WI38 (cell line): ENCODE measurements at regions not wholly inside any gene's neighbourhood (a gene's known extent, or its start where the extent isn't known, plus 50 kb on each side); places are given as distances from the start of the nearest gene placed in this dataset.
A peak's percentile ranks its signal among the peaks of the same experiment; 100 is the strongest.
"Not testable (repeated sequence)": the region's sequence is repeated elsewhere in the genome, so short reads cannot be mapped to it uniquely, and the experiment has no call there.

Source experiments
- H3K4me3 ChIP-seq: 2 replicates; pipeline ENCODE4 v1.5.1; 2011; ENCODE audit warnings: low read depth, mild to moderate bottlenecking, control low read depth, low read length
- CTCF ChIP-seq: IDR thresholded peaks from 2 replicates; pipeline ENCODE4 v1.5.1; 2012; ENCODE audit warnings: low read depth, mild to moderate bottlenecking, control low read depth, low read length

GRCh38 chr12:114817571-114818425, 133.8 kb upstream of the TBX3 start:
- no peak overlapping the region for H3K4me3 ChIP-seq
- TF ChIP-seq CTCF = no peak

DNA sequence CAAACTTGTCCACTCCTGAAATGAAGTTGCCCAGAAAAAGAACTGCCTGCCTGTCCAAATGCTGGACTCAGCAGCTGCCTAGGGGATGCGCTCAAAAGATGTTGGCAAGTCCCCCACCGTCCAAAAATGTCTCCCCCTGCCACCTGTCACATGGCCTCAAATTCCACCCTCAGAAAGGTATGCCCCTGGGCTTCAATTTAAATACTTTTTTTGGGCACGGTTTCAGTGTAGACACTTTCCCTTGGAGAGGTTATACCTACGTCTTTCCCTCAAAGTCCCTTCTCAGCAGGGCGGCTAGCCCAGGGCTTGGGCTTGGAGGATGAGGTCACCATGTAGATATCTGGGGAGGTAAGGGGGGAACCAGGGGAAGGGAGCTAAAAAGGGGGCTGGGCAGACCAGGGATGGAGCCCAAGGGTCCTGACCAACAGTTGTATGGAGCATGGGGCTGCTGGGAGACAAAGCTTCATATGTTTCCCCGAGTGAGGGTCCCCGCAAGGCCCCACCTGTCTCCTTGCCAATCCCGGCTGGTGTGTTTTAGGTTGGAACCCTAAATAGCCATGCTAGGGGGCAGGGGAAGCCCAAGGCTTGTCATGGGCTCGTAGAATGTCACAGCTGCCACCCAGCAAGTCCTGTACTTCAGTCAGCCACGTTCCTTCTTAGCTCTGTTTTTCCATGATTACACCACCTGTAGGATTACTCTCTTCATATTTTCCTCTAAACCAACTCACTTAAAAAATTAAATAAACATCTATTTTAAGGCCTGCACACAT, 131.2 kb upstream of the TBX3 start:
- TF ChIP-seq CTCF = no peak
- H3K4me3 ChIP-seq = no peak overlapping the region

DNA sequence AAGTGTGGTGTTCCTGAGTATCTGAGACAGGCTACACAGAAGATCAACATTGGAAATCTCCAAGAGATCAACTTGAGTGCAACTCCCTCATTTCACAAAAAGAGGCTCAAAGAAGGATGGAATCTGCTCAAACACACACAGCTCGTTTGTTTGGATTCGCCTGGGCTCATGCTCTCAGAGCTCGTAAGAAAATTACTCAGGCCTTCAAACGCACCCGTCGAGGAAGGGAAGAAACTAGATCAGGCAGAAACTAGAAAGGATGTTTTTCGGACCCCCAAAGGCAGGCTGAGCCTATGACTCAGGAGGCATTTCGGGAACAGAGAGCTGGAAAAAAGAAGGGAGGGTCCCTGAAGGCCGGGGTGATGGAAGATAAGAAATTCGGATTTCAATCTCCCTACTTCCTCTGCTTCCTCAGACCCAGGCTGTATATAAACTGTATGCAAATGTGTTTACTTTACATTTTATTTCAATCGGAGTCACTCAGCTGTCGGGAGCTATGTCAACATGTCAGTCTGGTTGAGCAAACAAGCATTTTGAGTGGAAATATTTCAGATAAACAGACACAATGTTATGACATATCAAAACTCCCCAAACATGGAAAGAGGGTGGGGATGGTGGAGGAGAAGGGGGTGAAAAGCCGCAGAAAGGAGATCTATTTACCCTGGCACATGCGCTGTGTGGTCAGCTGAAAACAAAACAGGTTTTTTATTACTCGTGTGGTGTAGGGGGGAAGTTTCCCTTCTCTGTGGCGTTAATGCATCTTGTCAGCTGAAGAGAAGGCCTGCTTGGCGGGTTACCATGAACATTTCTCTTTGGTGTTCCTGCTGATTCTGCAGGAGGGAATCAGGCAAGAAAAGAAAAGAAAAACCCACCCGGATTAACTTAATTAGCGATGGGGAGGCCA, 129.1 kb upstream of the TBX3 start:
- H3K4me3 ChIP-seq = peak overlapping the region; percentile 37
- no peak for TF ChIP-seq CTCF

DNA sequence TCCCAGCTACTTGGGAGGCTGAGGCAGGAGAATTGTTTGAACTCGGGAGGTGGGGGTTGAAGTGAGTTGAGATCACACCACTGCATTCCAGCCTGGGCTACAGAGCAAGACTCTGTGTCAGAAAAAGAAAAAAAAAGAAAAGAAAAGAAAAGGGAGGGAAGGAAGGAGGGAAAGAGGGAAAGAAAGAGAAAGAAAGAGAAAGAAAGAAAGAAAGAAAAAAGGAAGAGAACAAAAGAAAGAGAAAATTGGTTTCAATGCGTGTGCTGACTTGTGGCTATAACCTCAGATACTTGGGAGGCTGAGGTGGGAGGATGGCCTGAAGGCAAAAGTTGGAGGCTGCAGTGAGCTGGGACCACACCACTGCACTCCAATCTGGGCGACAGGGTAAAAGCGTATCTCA, 128.4 kb upstream of the TBX3 start:
- no peak for TF ChIP-seq CTCF
- H3K4me3 ChIP-seq = no peak overlapping the region

- no peak for TF ChIP-seq CTCF
- H3K4me3 ChIP-seq = no peak overlapping the region
Observed at GRCh38 chr12:114809097-114809496, 125.1 kb upstream of the TBX3 start.

DNA sequence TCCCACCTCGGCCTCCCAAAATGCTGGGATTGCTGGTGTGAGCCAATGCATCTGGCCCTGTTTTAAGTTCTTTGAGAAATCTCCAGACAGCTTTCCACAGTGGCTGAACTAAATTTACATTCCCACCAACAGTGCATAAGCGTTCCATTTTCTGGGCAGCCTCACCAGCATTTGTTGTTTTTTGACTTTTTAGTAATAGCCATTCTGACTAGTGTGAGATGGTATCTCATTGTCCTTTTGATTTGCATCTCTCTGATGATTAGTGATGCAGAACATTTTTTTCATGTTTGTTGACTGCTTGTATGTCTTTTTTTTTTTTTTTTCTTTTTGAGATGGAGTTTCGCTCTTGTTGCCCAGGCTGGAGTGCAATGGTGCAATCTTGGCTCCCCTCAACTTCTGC, 117.4 kb upstream of the TBX3 start:
- not testable (repeated sequence) for H3K4me3 ChIP-seq

DNA sequence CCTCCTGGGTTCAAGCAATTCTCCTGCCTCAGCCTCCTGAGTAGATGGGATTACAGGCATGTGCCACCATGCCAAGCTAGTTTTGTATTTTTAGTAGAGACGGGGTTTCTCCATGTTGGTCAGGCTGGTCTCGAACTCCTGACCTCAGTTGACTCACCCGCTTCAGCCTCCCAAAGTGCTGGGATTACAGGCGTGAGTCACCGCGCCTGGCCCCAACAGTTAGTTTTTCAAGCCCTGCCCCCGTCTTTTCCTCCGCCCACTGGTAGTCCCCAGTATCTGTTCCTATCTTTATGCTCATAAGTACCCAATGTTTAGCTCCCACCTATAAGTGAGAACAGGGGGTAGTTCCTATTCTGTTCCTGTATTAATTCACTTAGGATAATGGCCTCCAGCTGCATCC, 116.6 kb upstream of the TBX3 start:
- not testable (repeated sequence) for H3K4me3 ChIP-seq
